ENCODE measurements at regions not wholly inside any gene's neighbourhood (a gene's known extent, or its start where the extent isn't known, plus 50 kb on each side); places are given as distances from the start of the nearest gene placed in this dataset.

GRCh38 chr12:124498275-124499189 lies 68.9 kb downstream of the NCOR2 start:
- no peak for TF ChIP-seq EZH2phosphoT487 (IDR thresholded peaks at IDR 0.05; ENCODE audit: low read depth)
- TF ChIP-seq CTCF (IDR thresholded peaks at IDR 0.05; ENCODE audit: low read depth, low read length), result no peak
- Histone ChIP-seq H3K9ac (ENCODE audit: low read length) (no peak overlapping the region), H4K20me1 (ENCODE audit: insufficient read depth, low read length) (peaks cover 99% of the 10 kb centered on the region), H3K4me1 (ENCODE audit: low read length) (peaks cover 17% of the 10 kb centered on the region), H3K4me2 (ENCODE audit: low read length) (no peak overlapping the region), H3K27ac (ENCODE audit: low read length) (no peak overlapping the region), H2AFZ (ENCODE audit: low read depth, low read length) (no peak overlapping the region), H3K36me3 (replicated peaks; ENCODE audit: low read depth, low read length) (peaks cover 9% of the 10 kb centered on the region), H3K27me3 (ENCODE audit: low read depth, low read length) (no peaks in the 10 kb centered on the region), H3K4me3 (ENCODE audit: low read length) (no peak overlapping the region), H3K79me2 (ENCODE audit: low read length) (peaks cover 83% of the 10 kb centered on the region), H3K9me3 (ENCODE audit: insufficient read depth, low read length) (no peaks in the 10 kb centered on the region)

DNA sequence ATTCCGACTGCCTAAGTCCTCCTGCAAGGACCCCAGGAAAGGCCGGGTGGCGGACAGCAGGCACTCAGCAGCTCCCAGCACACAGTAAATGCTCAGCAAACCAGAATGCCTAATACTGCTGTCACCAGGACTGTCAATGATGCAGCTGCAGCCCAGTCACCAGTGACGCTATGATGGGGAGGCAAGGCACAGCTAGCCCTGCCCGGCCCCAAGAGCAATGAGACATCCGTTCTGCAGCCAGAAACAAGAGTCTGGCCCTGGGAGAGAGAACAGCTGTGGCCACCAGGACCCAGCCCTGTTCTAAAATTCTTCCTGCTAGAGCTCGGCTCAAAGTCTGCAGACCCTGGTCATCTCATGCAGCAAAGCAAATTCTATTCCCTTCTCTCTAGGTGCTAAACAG lies 69.8 kb downstream of the NCOR2 start:
- Histone ChIP-seq H3K9ac (ENCODE audit: low read length) (no peak overlapping the region), H3K4me2 (ENCODE audit: low read length) (no peak overlapping the region), H3K4me3 (ENCODE audit: low read length) (no peak overlapping the region), H3K9me3 (ENCODE audit: insufficient read depth, low read length) (no peaks in the 10 kb centered on the region), H4K20me1 (ENCODE audit: insufficient read depth, low read length) (peaks cover 99% of the 10 kb centered on the region), H3K79me2 (ENCODE audit: low read length) (peaks cover 83% of the 10 kb centered on the region), H3K27me3 (ENCODE audit: low read depth, low read length) (no peaks in the 10 kb centered on the region), H3K27ac (ENCODE audit: low read length) (no peak overlapping the region), H3K36me3 (replicated peaks; ENCODE audit: low read depth, low read length) (peaks cover 16% of the 10 kb centered on the region), H3K4me1 (ENCODE audit: low read length) (peaks cover 24% of the 10 kb centered on the region), H2AFZ (ENCODE audit: low read depth, low read length) (no peak overlapping the region)
- TF ChIP-seq CTCF (IDR thresholded peaks at IDR 0.05; ENCODE audit: low read depth, low read length), result no peak
- no peak for TF ChIP-seq EZH2phosphoT487 (IDR thresholded peaks at IDR 0.05; ENCODE audit: low read depth)

DNA sequence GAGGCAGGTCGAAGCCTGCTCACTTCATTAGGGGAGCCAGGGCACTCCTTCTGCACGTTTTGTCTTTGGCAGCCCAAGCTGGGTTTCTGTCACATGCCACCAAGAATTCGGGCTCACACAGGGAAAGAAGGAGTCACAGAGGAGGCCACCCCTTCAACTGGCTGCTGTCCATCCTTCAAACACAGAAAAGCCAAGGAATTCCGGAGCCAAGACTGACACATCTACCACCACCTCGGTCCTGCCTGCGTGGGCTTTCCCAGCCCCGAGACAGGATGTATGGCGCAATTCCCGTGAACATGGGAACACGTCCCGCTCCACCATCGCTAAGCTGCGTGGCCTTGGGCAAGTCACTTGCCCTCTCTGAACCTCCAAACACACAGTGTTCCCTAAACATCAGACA lies 70.4 kb downstream of the NCOR2 start:
- no peak for TF ChIP-seq EZH2phosphoT487 (IDR thresholded peaks at IDR 0.05; ENCODE audit: low read depth)
- no peak for TF ChIP-seq CTCF (IDR thresholded peaks at IDR 0.05; ENCODE audit: low read depth, low read length)
- peaks cover 24% of the 10 kb centered on the region for H3K4me1 ChIP-seq (ENCODE audit: low read length)
- H3K4me3 ChIP-seq (ENCODE audit: low read length), result no peak overlapping the region
- H3K36me3 ChIP-seq (replicated peaks; ENCODE audit: low read depth, low read length), result peaks cover 21% of the 10 kb centered on the region
- H3K79me2 ChIP-seq (ENCODE audit: low read length), result peaks cover 86% of the 10 kb centered on the region
- H2AFZ ChIP-seq (ENCODE audit: low read depth, low read length), result no peak overlapping the region
- no peak overlapping the region for H3K9ac ChIP-seq (ENCODE audit: low read length)
- H3K9me3 ChIP-seq (ENCODE audit: insufficient read depth, low read length), result no peaks in the 10 kb centered on the region
- no peaks in the 10 kb centered on the region for H3K27me3 ChIP-seq (ENCODE audit: low read depth, low read length)
- no peak overlapping the region for H3K27ac ChIP-seq (ENCODE audit: low read length)
- H3K4me2 ChIP-seq (ENCODE audit: low read length), result no peak overlapping the region
- H4K20me1 ChIP-seq (ENCODE audit: insufficient read depth, low read length), result peaks cover 99% of the 10 kb centered on the region

GRCh38 chr12:124496584-124496983 lies 70.8 kb downstream of the NCOR2 start:
- no peak overlapping the region for H2AFZ ChIP-seq (ENCODE audit: low read depth, low read length)
- H3K79me2 ChIP-seq (ENCODE audit: low read length), result peaks cover 86% of the 10 kb centered on the region
- no peak overlapping the region for H3K27ac ChIP-seq (ENCODE audit: low read length)
- no peaks in the 10 kb centered on the region for H3K27me3 ChIP-seq (ENCODE audit: low read depth, low read length)
- no peaks in the 10 kb centered on the region for H3K9me3 ChIP-seq (ENCODE audit: insufficient read depth, low read length)
- TF ChIP-seq CTCF (IDR thresholded peaks at IDR 0.05; ENCODE audit: low read depth, low read length) (no peak), EZH2phosphoT487 (IDR thresholded peaks at IDR 0.05; ENCODE audit: low read depth) (no peak)
- H4K20me1 ChIP-seq (ENCODE audit: insufficient read depth, low read length), result peaks cover 99% of the 10 kb centered on the region
- H3K9ac ChIP-seq (ENCODE audit: low read length), result no peak overlapping the region
- H3K36me3 ChIP-seq (replicated peaks; ENCODE audit: low read depth, low read length), result peaks cover 25% of the 10 kb centered on the region
- H3K4me2 ChIP-seq (ENCODE audit: low read length), result no peak overlapping the region
- peaks cover 24% of the 10 kb centered on the region for H3K4me1 ChIP-seq (ENCODE audit: low read length)
- no peak overlapping the region for H3K4me3 ChIP-seq (ENCODE audit: low read length)

Data from OCI-LY3 (cell line).